H1 (cell line): ENCODE measurements at regions not wholly inside any gene's neighbourhood (a gene's known extent, or its start where the extent isn't known, plus 50 kb on each side); places are given as distances from the start of the nearest gene placed in this dataset.

Source experiments
- CTCF ChIA-PET: fragments of 300-600 bp; sonication (Branson Sonifier 250); formaldehyde crosslinking; loops from one replicate; lab custom pipeline; 2021; ENCODE audit not compliant: partially characterized antibody; lab: Charles Lee
- POLR2A ChIA-PET: fragments of 300-600 bp; sonication (Branson Sonifier 250); formaldehyde crosslinking; loops from one replicate; lab custom pipeline; 2021; ENCODE audit warnings: inconsistent platforms; ENCODE audit not compliant: partially characterized antibody; lab: Charles Lee
- DNase-seq, 2 experiments: peaks; one replicate each; pipeline versions ENCODE4 v3.0.0 to v3.0.0-alpha.2; 2010 to 2022; ENCODE audit warnings: low spot score in 2 of 2, low read depth in 1 of 2, mixed read lengths in 1 of 2
- FAIRE-seq: peaks from 2 replicates; lab custom pipeline; 2011; peaks lifted over from hg19 to GRCh38; lab: Jason Lieb, UNC
- H2AFZ ChIP-seq: 2 replicates; pipeline ENCODE4 v1.8.1; 2012; ENCODE audit warnings: low read length, inconsistent platforms
- H2AK5ac ChIP-seq: 2 replicates; pipeline ENCODE4 v1.6.1; 2013; ENCODE audit warnings: low read depth, low read length
- H2BK120ac ChIP-seq: replicated peaks from 2 replicates; pipeline ENCODE3; 2013; ENCODE audit warnings: low read depth, low read length, inconsistent platforms
- H2BK12ac ChIP-seq: 2 replicates; pipeline ENCODE4 v1.6.1; 2013; ENCODE audit warnings: low read depth, low read length
- H2BK15ac ChIP-seq: 2 replicates; pipeline ENCODE4 v1.6.1; 2013; ENCODE audit warnings: low read length
- H2BK20ac ChIP-seq: 2 replicates; pipeline ENCODE4 v1.6.1; 2013; ENCODE audit warnings: low read length
- H2BK5ac ChIP-seq: 2 replicates; pipeline ENCODE4 v1.6.1; 2013; ENCODE audit warnings: low read depth, low read length
- H3K14ac ChIP-seq: 2 replicates; pipeline ENCODE4 v1.6.1; 2013; ENCODE audit warnings: inconsistent platforms; ENCODE audit not compliant: insufficient read length
- H3K18ac ChIP-seq: 2 replicates; pipeline ENCODE4 v1.6.1; 2013; ENCODE audit warnings: low read length; ENCODE audit errors: extremely low read depth
- H3K23ac ChIP-seq: 2 replicates; pipeline ENCODE4 v1.6.1; 2013; ENCODE audit warnings: inconsistent platforms; ENCODE audit not compliant: insufficient read length
- H3K23me2 ChIP-seq: 2 replicates; pipeline ENCODE4 v1.6.1; 2013; ENCODE audit warnings: low read depth, low read length
- H3K27ac ChIP-seq: 2 replicates; pipeline ENCODE4 v1.6.1; 2011; ENCODE audit warnings: low read depth, low read length, inconsistent platforms
- H3K27me3 ChIP-seq, 4 experiments: replicated peaks in 1 of 4; 1 replicate in 1 of 4; 2 replicates in 3 of 4; pipeline versions ENCODE4 v1.6.1 to v1.8.1; 2011 to 2013; ENCODE audit warnings: low read length in 3 of 4, mild to moderate bottlenecking in 3 of 4, inconsistent platforms in 2 of 4, mixed read lengths in 2 of 4, moderate library complexity in 1 of 4; ENCODE audit not compliant: control insufficient read depth in 3 of 4, insufficient read depth in 3 of 4; ENCODE audit errors: extremely low read depth in 1 of 4
- H3K36me3 ChIP-seq, 4 experiments: 2 replicates each; pipeline versions ENCODE4 v1.6.1 to v1.8.1; 2011 to 2013; ENCODE audit warnings: mild to moderate bottlenecking in 4 of 4, low read length in 3 of 4, moderate library complexity in 2 of 4, control low read depth in 1 of 4, inconsistent platforms in 1 of 4; ENCODE audit not compliant: insufficient read depth in 4 of 4, control insufficient read depth in 2 of 4
- H3K4ac ChIP-seq: replicated peaks from 2 replicates; pipeline ENCODE3; 2013; ENCODE audit warnings: low read length, low read depth, mixed read lengths, inconsistent platforms; ENCODE audit not compliant: insufficient read length
- H3K4me1 ChIP-seq, 4 experiments: replicated peaks in 1 of 4; 1 replicate in 1 of 4; 2 replicates in 3 of 4; pipeline versions ENCODE4 v1.6.1 to v1.8.1; 2011 to 2013; ENCODE audit warnings: low read length in 3 of 4, inconsistent platforms in 2 of 4, mixed read lengths in 1 of 4; ENCODE audit not compliant: insufficient read depth in 4 of 4, control insufficient read depth in 3 of 4
- H3K4me2 ChIP-seq, 2 experiments: 2 replicates each; pipeline versions ENCODE4 v1.6.1 to v1.8.1; 2011 to 2013; ENCODE audit warnings: low read depth in 2 of 2, low read length in 2 of 2, control low read depth in 1 of 2, inconsistent platforms in 1 of 2, mild to moderate bottlenecking in 1 of 2; ENCODE audit not compliant: insufficient read depth in 1 of 2
- H3K4me3 ChIP-seq, 4 experiments: fragments of 200-600, 300-600 bp in 1 of 4; sonication (generic), shearing (Covaris generic), sonication (Bioruptor Twin) in 1 of 4; 2 replicates each; pipeline versions ENCODE4 v1.5.1 to v1.8.1; 2011 to 2016; ENCODE audit warnings: low read length in 4 of 4, low read depth in 3 of 4, control low read depth in 2 of 4, inconsistent platforms in 2 of 4, mild to moderate bottlenecking in 2 of 4, mixed read lengths in 1 of 4, moderate library complexity in 1 of 4; ENCODE audit not compliant: insufficient read depth in 2 of 4; ENCODE audit errors: extremely low read depth in 1 of 4
- H3K56ac ChIP-seq: replicated peaks from 2 replicates; pipeline ENCODE3; 2013; ENCODE audit warnings: low read depth, mild to moderate bottlenecking, mixed read lengths, low read length, inconsistent platforms; ENCODE audit not compliant: insufficient read length
- H3K79me1 ChIP-seq: 2 replicates; pipeline ENCODE4 v1.6.1; 2013; ENCODE audit warnings: low read depth, low read length, control low read depth
- H3K79me2 ChIP-seq, 2 experiments: 2 replicates each; pipeline versions ENCODE4 v1.6.1 to v1.8.1; 2012 to 2013; ENCODE audit warnings: low read length in 2 of 2, mild to moderate bottlenecking in 2 of 2, inconsistent platforms in 1 of 2; ENCODE audit not compliant: insufficient read depth in 2 of 2, control insufficient read depth in 1 of 2
- H3K9ac ChIP-seq, 4 experiments: replicated peaks in 1 of 4; 1 replicate in 1 of 4; 2 replicates in 3 of 4; pipeline versions ENCODE4 v1.6.1 to v1.8.1; 2011 to 2013; ENCODE audit warnings: low read depth in 3 of 4, low read length in 3 of 4, control low read depth in 2 of 4, mild to moderate bottlenecking in 2 of 4, moderate library complexity in 2 of 4, inconsistent platforms in 1 of 4; ENCODE audit errors: extremely low read depth in 1 of 4
- H3K9me3 ChIP-seq, 2 experiments: 2 replicates each; pipeline versions ENCODE4 v1.6.1 to v1.8.1; 2012 to 2013; ENCODE audit warnings: mild to moderate bottlenecking in 2 of 2, moderate library complexity in 2 of 2, control low read depth in 1 of 2, inconsistent platforms in 1 of 2, low read depth in 1 of 2, low read length in 1 of 2, mixed read lengths in 1 of 2; ENCODE audit not compliant: insufficient read depth in 2 of 2
- H4K20me1 ChIP-seq, 2 experiments: replicated peaks in 1 of 2; 2 replicates each; pipeline versions ENCODE3 to v1.8.1; 2011 to 2013; ENCODE audit warnings: inconsistent platforms in 2 of 2, low read length in 2 of 2, mild to moderate bottlenecking in 1 of 2; ENCODE audit not compliant: insufficient read depth in 2 of 2, control insufficient read depth in 1 of 2
- H4K5ac ChIP-seq: 2 replicates; pipeline ENCODE4 v1.6.1; 2013; ENCODE audit warnings: low read length, low read depth, mixed read lengths, inconsistent platforms; ENCODE audit not compliant: insufficient read length
- H4K8ac ChIP-seq: 2 replicates; pipeline ENCODE4 v1.8.0; 2013; ENCODE audit warnings: mild to moderate bottlenecking, moderate library complexity, low read length, inconsistent platforms; ENCODE audit not compliant: insufficient read depth; ENCODE audit errors: extremely low read depth
- H4K91ac ChIP-seq: replicated peaks from 2 replicates; pipeline ENCODE3; 2013; ENCODE audit warnings: low read length, mixed read lengths, inconsistent platforms; ENCODE audit not compliant: insufficient read length
- CBX5 ChIP-seq: fragments of 300-800, 300-1000 bp; sonication (generic); IDR thresholded peaks from 2 replicates; pipeline ENCODE4 v1.7.1; 2016; ENCODE audit warnings: antibody characterized with exemption, low read length, low read depth
- CBX8 ChIP-seq: fragments of 300-800, 300-1000 bp; sonication (generic); IDR thresholded peaks from 2 replicates; pipeline ENCODE4 v1.7.1; 2016; ENCODE audit warnings: low read depth, low read length, borderline replicate concordance
- CEBPB ChIP-seq: IDR thresholded peaks from 2 replicates; pipeline ENCODE4 v1.6.1; 2012; ENCODE audit warnings: low read depth, low read length
- CHD1 ChIP-seq: IDR thresholded peaks from 2 replicates; pipeline ENCODE4 v1.6.1; 2012; ENCODE audit warnings: low read depth, low read length, improper control_type of control experiment
- JUND ChIP-seq: IDR thresholded peaks from 2 replicates; pipeline ENCODE4 v1.6.1; 2011; ENCODE audit warnings: mild to moderate bottlenecking, improper control_type of control experiment, low read length
- KDM5A ChIP-seq: fragments of 200-600 bp; IDR thresholded peaks from 2 replicates; pipeline ENCODE4 v1.7.1; 2012; ENCODE audit warnings: mild to moderate bottlenecking, low read length, inconsistent platforms, mixed read lengths
- NANOG ChIP-seq: IDR thresholded peaks from 2 replicates; pipeline ENCODE4 v1.6.1; 2011; ENCODE audit warnings: low read length, low read depth, mild to moderate bottlenecking, inconsistent platforms; ENCODE audit not compliant: insufficient read depth, poor library complexity, severe bottlenecking
- PHF8 ChIP-seq: fragments of 200-600 bp; sonication (generic); conservative IDR thresholded peaks from 2 replicates; pipeline ENCODE4 v1.7.1; 2012; ENCODE audit warnings: low read depth, mild to moderate bottlenecking, inconsistent platforms, low read length, moderate library complexity
- SIX5 ChIP-seq: IDR thresholded peaks from 2 replicates; pipeline ENCODE4 v1.6.1; 2011; ENCODE audit warnings: mild to moderate bottlenecking, low read depth, low read length
- SP4 ChIP-seq: IDR thresholded peaks from 2 replicates; pipeline ENCODE4 v1.6.1; 2012; ENCODE audit warnings: low read length, inconsistent platforms
- TCF12 ChIP-seq: IDR thresholded peaks from 2 replicates; pipeline ENCODE4 v1.6.1; 2011; ENCODE audit warnings: low read depth, mild to moderate bottlenecking, low read length
- ZNF274 ChIP-seq: IDR thresholded peaks from 2 replicates; pipeline ENCODE4 v1.7.0; 2012; ENCODE audit warnings: low read length, borderline replicate concordance; ENCODE audit errors: extremely low read depth
- whole genome bisulfite sequencing, 2 experiments: shearing (Covaris generic) in 1 of 2; methylation state at CpG; one replicate each; pipeline versions ENCODE4 v1.1.6 to v1.1.7; 2013 to 2015; ENCODE audit warnings: low lambda C conversion rate in 2 of 2, mixed read lengths in 2 of 2, inconsistent platforms in 1 of 2, low coverage in 1 of 2, missing lambda C conversion rate in 1 of 2; ENCODE audit not compliant: insufficient replicate concordance in 2 of 2, insufficient coverage in 1 of 2, insufficient read length in 1 of 2; ENCODE audit errors: extremely low coverage in 1 of 2, missing lambda C conversion rate in 1 of 2; 5-methylcytosine and 5-hydroxymethylcytosine counted together

GRCh38 chr12:46910830-46911229 lies 85.0 kb upstream of the SLC38A4 start:
- no peaks in the 10 kb centered on the region for H3K36me3 ChIP-seq
- CTCF ChIA-PET, result no interaction called here
- TF ChIP-seq CEBPB, result no peak
- no peak for TF ChIP-seq PHF8
- no peak for TF ChIP-seq SP4
- TF ChIP-seq CHD1, result no peak
- no peak for TF ChIP-seq CBX5
- no peak for TF ChIP-seq CBX8
- TF ChIP-seq NANOG, result no peak
- TF ChIP-seq TCF12, result no peak
- TF ChIP-seq JUND, result no peak
- no peak for TF ChIP-seq KDM5A
- no peak for TF ChIP-seq SIX5
- TF ChIP-seq ZNF274, result no peak

More at GRCh38 chr12:46910830-46911229, 85.0 kb upstream of the SLC38A4 start:
- Histone ChIP-seq H2AK5ac (no peak overlapping the region), H3K14ac (no peak overlapping the region), H2BK120ac (no peak overlapping the region), H3K4ac (no peak overlapping the region), H3K9ac (no peak overlapping the region), H3K4me3 (no peak overlapping the region), H3K27ac (no peak overlapping the region), H3K27me3 (no peaks in the 10 kb centered on the region), H3K56ac (no peak overlapping the region), H2BK15ac (no peak overlapping the region), H2BK5ac (no peak overlapping the region), H2AFZ (no peak overlapping the region), H3K79me2 (no peaks in the 10 kb centered on the region), H3K79me1 (no peaks in the 10 kb centered on the region), H4K91ac (no peak overlapping the region), H2BK20ac (no peak overlapping the region), H3K4me2 (no peak overlapping the region), H3K23me2 (no peaks in the 10 kb centered on the region), H3K4me1 (no peaks in the 10 kb centered on the region), H4K8ac (no peak overlapping the region), H3K23ac (no peak overlapping the region), H4K5ac (no peak overlapping the region), H2BK12ac (no peak overlapping the region), H3K18ac (no peak overlapping the region), H3K9me3 (no peaks in the 10 kb centered on the region), H4K20me1 (no peaks in the 10 kb centered on the region)
- no peak for DNase-seq
- 93% methylated on average over 1 of the region's 1 CpG; no CpG with 5 or more reads in 1 of the 2 experiments for WGBS, 2 experiments
- FAIRE-seq, result no peak
- POLR2A ChIA-PET, result no interaction called here
